ENCODE measurements at regions not wholly inside any gene's neighbourhood (a gene's known extent, or its start where the extent isn't known, plus 50 kb on each side); places are given as distances from the start of the nearest gene placed in this dataset.

DNA sequence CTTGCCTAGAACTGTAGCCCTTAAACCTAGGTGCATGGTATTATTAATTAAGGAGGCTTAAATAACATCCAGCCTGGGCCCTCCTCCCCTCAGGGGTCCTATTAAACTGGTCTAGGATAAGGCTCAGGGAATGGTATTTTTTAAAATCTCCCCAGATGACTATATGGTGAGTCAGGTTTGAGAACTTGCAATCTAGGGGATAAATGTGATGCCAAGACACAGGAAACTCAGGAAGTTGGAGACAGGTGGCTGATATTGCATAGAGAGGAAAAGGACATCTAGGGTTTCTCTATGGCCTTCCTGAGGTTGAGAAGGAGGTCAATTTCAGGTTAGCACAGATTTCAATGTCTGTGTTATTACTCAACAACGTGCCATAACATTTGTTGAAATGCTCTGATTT, 581.0 kb downstream of the TLE1 start:
- H3K9me3 Mint-ChIP-seq: no peaks in the 10 kb centered on the region
- ChIA-PET POLR2A (no interaction called here), CTCF (no interaction called here)
- no peak overlapping the region for H3K4me3 Mint-ChIP-seq
- no peaks in the 10 kb centered on the region for H3K4me1 ChIP-seq (ENCODE audit: insufficient read depth, low read length)
- no peaks in the 10 kb centered on the region for H3K27me3 ChIP-seq (ENCODE audit: control insufficient read depth in 1 of 2, insufficient read depth in 2 of 2, low read length in 2 of 2)
- intact Hi-C loops (cut with DNase I, micrococcal nuclease): no loop called here
- H3K27ac Mint-ChIP-seq: no peak overlapping the region
- H3K27ac ChIP-seq (ENCODE audit: low read depth in 1 of 2, low read length in 2 of 2): no peak overlapping the region
- H3K4me3 ChIP-seq (ENCODE audit: low read length): no peak overlapping the region
- DNase-seq (no peak), ATAC-seq (ENCODE audit: poor library complexity) (no peak)
- TF ChIP-seq, protein P1, sequence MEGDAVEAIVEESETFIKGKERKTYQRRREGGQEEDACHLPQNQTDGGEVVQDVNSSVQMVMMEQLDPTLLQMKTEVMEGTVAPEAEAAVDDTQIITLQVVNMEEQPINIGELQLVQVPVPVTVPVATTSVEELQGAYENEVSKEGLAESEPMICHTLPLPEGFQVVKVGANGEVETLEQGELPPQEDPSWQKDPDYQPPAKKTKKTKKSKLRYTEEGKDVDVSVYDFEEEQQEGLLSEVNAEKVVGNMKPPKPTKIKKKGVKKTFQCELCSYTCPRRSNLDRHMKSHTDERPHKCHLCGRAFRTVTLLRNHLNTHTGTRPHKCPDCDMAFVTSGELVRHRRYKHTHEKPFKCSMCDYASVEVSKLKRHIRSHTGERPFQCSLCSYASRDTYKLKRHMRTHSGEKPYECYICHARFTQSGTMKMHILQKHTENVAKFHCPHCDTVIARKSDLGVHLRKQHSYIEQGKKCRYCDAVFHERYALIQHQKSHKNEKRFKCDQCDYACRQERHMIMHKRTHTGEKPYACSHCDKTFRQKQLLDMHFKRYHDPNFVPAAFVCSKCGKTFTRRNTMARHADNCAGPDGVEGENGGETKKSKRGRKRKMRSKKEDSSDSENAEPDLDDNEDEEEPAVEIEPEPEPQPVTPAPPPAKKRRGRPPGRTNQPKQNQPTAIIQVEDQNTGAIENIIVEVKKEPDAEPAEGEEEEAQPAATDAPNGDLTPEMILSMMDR (IDR thresholded peaks at IDR 0.05): no peak
- peaks cover 20% of the 10 kb centered on the region for H3K27me3 Mint-ChIP-seq
- no peaks in the 10 kb centered on the region for H3K36me3 Mint-ChIP-seq (ENCODE audit: low read depth)
- H3K4me1 Mint-ChIP-seq (ENCODE audit: low read depth): peaks cover 9% of the 10 kb centered on the region
- no peaks in the 10 kb centered on the region for H3K9me3 ChIP-seq (ENCODE audit: control insufficient read depth in 1 of 2, insufficient read depth in 1 of 2, low read length in 2 of 2)
- no peaks in the 10 kb centered on the region for H3K36me3 ChIP-seq (ENCODE audit: insufficient read depth, low read length)

DNA sequence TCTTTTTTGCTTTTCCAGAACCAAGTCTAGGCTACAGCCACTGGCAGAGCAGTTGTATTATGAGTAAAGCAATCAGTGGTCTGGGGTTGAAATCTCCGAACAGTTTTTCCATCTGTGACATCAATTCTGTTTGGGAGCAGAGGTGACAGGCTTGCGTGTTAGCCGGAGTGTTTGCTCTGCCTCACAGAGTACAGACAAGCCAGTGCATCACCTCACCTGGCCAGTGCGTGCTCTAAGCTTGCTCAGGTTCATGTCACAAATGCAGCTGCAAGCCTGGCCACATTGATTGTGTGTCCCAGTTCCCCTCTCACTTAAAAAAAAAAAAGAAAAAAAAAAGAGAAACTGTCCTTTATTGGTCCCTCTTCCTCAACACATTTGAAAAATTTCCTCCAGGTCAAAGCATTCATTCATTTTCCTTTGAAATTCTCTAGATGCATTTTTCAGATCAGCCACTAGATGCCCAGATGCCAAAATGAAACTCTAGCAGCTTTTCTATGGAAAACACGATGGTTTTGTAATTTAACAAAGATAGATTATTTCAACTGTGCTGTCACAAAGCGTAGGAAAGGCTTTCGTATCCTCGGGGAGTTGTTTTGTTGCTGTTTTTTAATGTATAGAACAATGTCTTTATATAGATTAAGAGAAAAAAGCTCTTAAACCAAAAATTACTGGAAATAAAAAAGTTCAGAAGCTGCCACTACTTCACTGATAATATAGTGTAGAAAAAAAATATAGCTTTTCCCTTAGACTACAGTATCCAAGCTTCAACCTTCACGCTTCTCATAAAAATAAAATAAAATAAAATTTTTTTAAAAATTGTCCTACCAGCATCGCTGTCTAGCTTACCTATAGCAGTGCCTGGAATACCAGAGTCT, 585.5 kb downstream of the TLE1 start:
- H3K9me3 Mint-ChIP-seq: peaks cover 7% of the 10 kb centered on the region
- ChIA-PET CTCF (no interaction called here), POLR2A (no interaction called here)
- no peak for DNase-seq
- ATAC-seq (ENCODE audit: poor library complexity): no peak
- H3K27me3 ChIP-seq (ENCODE audit: control insufficient read depth in 1 of 2, insufficient read depth in 2 of 2, low read length in 2 of 2): no peaks in the 10 kb centered on the region
- intact Hi-C loops (cut with DNase I, micrococcal nuclease): no loop called here
- TF ChIP-seq, protein P1 (IDR thresholded peaks at IDR 0.05): no peak
- no peaks in the 10 kb centered on the region for H3K36me3 Mint-ChIP-seq (ENCODE audit: low read depth)
- H3K4me1 ChIP-seq (ENCODE audit: insufficient read depth, low read length): no peaks in the 10 kb centered on the region
- no peak overlapping the region for H3K27ac ChIP-seq (ENCODE audit: low read depth in 1 of 2, low read length in 2 of 2)
- no peak overlapping the region for H3K27ac Mint-ChIP-seq
- no peaks in the 10 kb centered on the region for H3K36me3 ChIP-seq (ENCODE audit: insufficient read depth, low read length)
- no peaks in the 10 kb centered on the region for H3K4me1 Mint-ChIP-seq (ENCODE audit: low read depth)
- no peak overlapping the region for H3K4me3 ChIP-seq (ENCODE audit: low read length)
- peaks cover 20% of the 10 kb centered on the region for H3K27me3 Mint-ChIP-seq
- no peaks in the 10 kb centered on the region for H3K9me3 ChIP-seq (ENCODE audit: control insufficient read depth in 1 of 2, insufficient read depth in 1 of 2, low read length in 2 of 2)
- H3K4me3 Mint-ChIP-seq: no peak overlapping the region

DNA sequence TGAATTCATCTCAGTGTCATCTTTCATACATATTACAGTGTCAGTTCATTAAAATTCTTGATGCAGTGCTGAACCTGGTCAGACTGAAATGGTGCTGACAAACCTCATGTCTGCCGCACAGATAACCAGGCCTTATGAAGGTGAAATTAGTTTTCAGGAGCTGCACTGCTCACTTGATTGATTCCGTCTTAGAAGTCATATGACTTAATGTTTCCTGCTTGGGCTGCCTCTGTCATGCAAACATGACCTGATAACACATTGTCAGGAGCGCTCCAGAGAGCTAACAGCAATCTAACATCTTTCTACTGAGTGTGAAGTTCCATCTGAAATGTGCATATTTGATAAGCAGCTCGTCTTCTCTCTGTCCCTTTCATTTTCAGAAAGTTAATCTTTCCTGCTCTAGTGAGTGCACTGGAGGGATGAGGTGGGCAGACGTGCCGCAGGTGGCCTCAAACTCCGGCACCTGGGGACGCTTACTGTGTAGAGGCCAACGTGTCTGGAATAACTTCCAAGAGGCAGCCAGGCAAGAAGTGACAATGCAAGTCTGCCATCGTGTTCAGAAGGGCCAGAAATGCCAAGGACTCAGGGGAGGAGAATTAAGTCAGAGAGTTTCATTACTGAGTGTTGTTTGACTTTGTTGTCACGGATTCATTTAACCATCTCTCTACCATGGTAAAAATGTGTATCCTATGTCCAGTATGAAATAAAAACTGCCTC, 592.1 kb downstream of the TLE1 start:
- Histone ChIP-seq H3K27me3 (ENCODE audit: control insufficient read depth in 1 of 2, insufficient read depth in 2 of 2, low read length in 2 of 2) (no peaks in the 10 kb centered on the region), H3K36me3 (ENCODE audit: insufficient read depth, low read length) (no peaks in the 10 kb centered on the region), H3K9me3 (ENCODE audit: control insufficient read depth in 1 of 2, insufficient read depth in 1 of 2, low read length in 2 of 2) (peaks cover 0 to 3% of the 10 kb centered on the region in 2 experiments), H3K4me3 (ENCODE audit: low read length) (no peak overlapping the region), H3K4me1 (ENCODE audit: insufficient read depth, low read length) (no peaks in the 10 kb centered on the region), H3K27ac (ENCODE audit: low read depth in 1 of 2, low read length in 2 of 2) (no peak overlapping the region)
- TF ChIP-seq, protein P1 (IDR thresholded peaks at IDR 0.05): no peak
- ATAC-seq (ENCODE audit: poor library complexity) (no peak), DNase-seq (no peak)
- ChIA-PET POLR2A (no interaction called here), CTCF (no interaction called here)
- Mint-ChIP-seq H3K27me3 (no peaks in the 10 kb centered on the region), H3K36me3 (ENCODE audit: low read depth) (no peaks in the 10 kb centered on the region), H3K27ac (no peak overlapping the region), H3K4me1 (ENCODE audit: low read depth) (no peaks in the 10 kb centered on the region), H3K9me3 (peaks cover 9% of the 10 kb centered on the region), H3K4me3 (no peak overlapping the region)
- intact Hi-C loops (cut with DNase I, micrococcal nuclease): loop anchor here in 1 of 2 experiments (10.0 kb wide), 1 partner anchor 58 kb away; no protein-coding TSS in a partner anchor

Measured in CD4-positive, alpha-beta T cell (primary cell).